Psoas muscle (tissue), 7 donors: ENCODE measurements at regions not wholly inside any gene's neighbourhood (a gene's known extent, or its start where the extent isn't known, plus 50 kb on each side); places are given as distances from the start of the nearest gene placed in this dataset.

Experiments
- ATAC-seq, 4 donors: fragments of 200-7000 bp; cut with Tn5 transposase; one replicate each; pipeline ENCODE4 v1.9.1; 2020; ENCODE audit warnings: moderate library complexity in 3 of 4, mild to moderate bottlenecking in 2 of 4
- DNase-seq, 2 donors: peaks; one replicate each; pipeline ENCODE4 v3.0.0-alpha.2; 2020
- H3K27ac ChIP-seq: fragments of 200-600 bp; one replicate; pipeline ENCODE4 v1.8.0; 2022
- H3K27me3 ChIP-seq, 3 donors: fragments of 200-600 bp in 1 of 3; one replicate each; pipeline versions ENCODE4 v1.6.1 to v1.8.0; 2013 to 2022; ENCODE audit warnings: low read length in 2 of 3, mild to moderate bottlenecking in 2 of 3, moderate library complexity in 1 of 3; ENCODE audit not compliant: insufficient read depth in 3 of 3
- H3K36me3 ChIP-seq, 2 donors: fragments of 200-600 bp in 1 of 2; one replicate each; pipeline versions ENCODE4 v1.6.1 to v1.8.0; 2013 to 2022; ENCODE audit warnings: low read depth in 1 of 2, mild to moderate bottlenecking in 1 of 2, moderate library complexity in 1 of 2; ENCODE audit not compliant: insufficient read depth in 1 of 2
- H3K4me1 ChIP-seq: fragments of 200-600 bp; one replicate; pipeline ENCODE4 v1.8.0; 2022
- H3K4me3 ChIP-seq: fragments of 200-600 bp; one replicate; pipeline ENCODE4 v1.8.0; 2022; ENCODE audit warnings: mild to moderate bottlenecking
- H3K9me3 ChIP-seq: fragments of 200-600 bp; one replicate; pipeline ENCODE4 v1.8.0; 2022
- whole genome bisulfite sequencing, 3 donors: extraction: QIAGEN DNeasy Blood & Tissue Kit; methylation state at CpG; one replicate each; pipeline versions ENCODE4 v1.1.6 to v1.1.7; 2013; 5-methylcytosine and 5-hydroxymethylcytosine counted together
- intact Hi-C, 2 donors: fragments of 100-400 bp; cut with DNase I; formaldehyde crosslinking; loops; one replicate each; pipeline versions ENCODE4 v1.11.0 to v1.14.2; 2022
- TF ChIP-seq, protein P1 (sequence below): fragments of 200-600 bp; IDR thresholded peaks from one replicate; pipeline ENCODE4 v1.8.0; 2022; ENCODE audit warnings: antibody characterized with exemption
- donor health status: healthy with polysubstance abuse.
- donor health status: DM: no; HTN: no; CAD: no; lungs with moderate emphysema.
- donor health status: Bipolar disorder and iron deficiency.
- donor health status: healthy.
- donor health status: DM: yes; HTN: yes; CAD: no.
- donor health status: DM: no; HTN: no; CAD: no.
- donor health status: DM: yes; HTN: yes; CAD: no.

DNA sequence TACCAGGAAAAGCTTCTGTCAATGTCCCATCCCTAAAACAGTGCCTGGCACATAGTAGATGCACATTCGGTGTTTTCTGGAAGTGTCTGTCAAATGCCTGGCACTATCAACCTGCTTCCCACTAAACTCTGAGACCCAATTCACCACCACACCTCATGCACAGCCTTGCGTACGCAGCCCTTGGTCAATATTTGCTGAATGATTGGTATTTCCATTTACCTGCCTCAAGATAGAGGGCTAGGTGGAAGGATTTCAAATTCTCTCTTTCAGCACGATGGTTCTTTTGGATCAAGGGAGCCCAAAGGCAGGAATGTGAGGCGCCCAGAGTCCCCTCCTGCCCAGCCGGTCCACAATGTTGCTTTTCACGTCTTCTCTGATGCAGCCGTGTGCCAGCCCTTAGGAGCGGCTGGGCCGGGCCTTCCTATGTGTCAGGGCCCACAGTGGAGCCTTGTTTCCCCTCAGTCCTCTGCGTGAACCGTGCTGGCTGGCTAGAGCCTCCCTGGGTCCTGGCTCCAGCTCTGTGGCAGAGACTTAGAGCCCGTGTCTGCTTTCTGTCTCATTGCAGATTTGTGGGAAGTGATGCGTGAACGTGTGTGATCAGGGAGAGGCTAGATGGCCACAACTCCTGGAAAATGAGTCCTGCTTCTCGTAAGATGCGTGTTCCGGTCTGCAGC, 99.9 kb upstream of the RFLNA start:
- Histone ChIP-seq H3K4me3 (no peak overlapping the region), H3K9me3 (no peaks in the 10 kb centered on the region), H3K4me1 (no peaks in the 10 kb centered on the region), H3K27me3 (no peaks in the 10 kb centered on the region), H3K27ac (no peak overlapping the region), H3K36me3 (no peaks in the 10 kb centered on the region)
- TF ChIP-seq, protein P1, sequence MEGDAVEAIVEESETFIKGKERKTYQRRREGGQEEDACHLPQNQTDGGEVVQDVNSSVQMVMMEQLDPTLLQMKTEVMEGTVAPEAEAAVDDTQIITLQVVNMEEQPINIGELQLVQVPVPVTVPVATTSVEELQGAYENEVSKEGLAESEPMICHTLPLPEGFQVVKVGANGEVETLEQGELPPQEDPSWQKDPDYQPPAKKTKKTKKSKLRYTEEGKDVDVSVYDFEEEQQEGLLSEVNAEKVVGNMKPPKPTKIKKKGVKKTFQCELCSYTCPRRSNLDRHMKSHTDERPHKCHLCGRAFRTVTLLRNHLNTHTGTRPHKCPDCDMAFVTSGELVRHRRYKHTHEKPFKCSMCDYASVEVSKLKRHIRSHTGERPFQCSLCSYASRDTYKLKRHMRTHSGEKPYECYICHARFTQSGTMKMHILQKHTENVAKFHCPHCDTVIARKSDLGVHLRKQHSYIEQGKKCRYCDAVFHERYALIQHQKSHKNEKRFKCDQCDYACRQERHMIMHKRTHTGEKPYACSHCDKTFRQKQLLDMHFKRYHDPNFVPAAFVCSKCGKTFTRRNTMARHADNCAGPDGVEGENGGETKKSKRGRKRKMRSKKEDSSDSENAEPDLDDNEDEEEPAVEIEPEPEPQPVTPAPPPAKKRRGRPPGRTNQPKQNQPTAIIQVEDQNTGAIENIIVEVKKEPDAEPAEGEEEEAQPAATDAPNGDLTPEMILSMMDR: no peak
- intact Hi-C loops: no loop called here
- 82 to 84% (median 83%) methylated on average over 18 of the region's 18 CpGs for WGBS, 3 donors
- ATAC-seq (no peak), DNase-seq (no peak)

DNA sequence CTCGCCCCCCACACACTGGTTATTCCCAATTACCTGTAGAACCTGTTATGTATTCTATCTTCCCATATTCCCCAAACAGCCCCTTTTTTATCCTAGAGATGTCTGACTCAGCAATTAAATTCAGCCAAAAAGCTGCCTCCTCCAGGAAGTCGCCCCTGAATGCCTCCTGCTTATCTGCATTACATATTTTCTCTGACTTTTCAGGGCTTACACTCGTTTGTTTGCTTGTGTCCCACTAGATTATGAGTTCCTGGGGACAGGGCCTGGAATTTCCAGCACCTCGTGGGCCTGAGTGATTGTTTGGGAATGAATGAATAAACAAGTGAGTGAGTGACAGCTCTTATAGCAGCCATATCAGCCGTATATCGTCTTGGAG, 99.3 kb upstream of the RFLNA start:
- DNase-seq (no peak), ATAC-seq (no peak)
- intact Hi-C loops: no loop called here
- Histone ChIP-seq H3K36me3 (no peaks in the 10 kb centered on the region), H3K4me1 (no peaks in the 10 kb centered on the region), H3K27me3 (no peaks in the 10 kb centered on the region), H3K4me3 (no peak overlapping the region), H3K27ac (no peak overlapping the region), H3K9me3 (no peaks in the 10 kb centered on the region)
- 80 to 84% (median 83%) methylated on average over 6 of the region's 6 CpGs for WGBS, 3 donors
- TF ChIP-seq, protein P1: no peak

DNA sequence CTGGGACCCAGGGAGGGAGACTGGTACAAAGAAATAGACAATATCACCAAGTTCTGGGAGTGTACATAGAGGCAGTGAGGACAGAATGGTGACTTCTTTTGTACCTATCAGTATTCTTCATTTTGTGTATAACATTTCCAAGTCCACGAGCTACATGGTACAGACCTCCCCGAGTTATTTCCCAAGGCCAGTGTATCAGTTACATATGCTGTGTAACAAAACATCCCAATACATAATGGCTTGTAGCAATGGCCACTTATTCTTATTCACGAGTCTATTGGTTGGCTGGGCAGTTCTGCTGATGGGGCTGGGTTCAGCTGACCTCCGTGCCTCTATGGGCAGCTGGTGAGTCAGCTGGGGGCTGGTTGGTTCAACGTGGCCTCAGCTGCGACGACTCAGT, 98.7 kb upstream of the RFLNA start:
- ATAC-seq: no peak
- H3K27ac ChIP-seq: no peak overlapping the region
- no peak overlapping the region for H3K4me3 ChIP-seq

DNA sequence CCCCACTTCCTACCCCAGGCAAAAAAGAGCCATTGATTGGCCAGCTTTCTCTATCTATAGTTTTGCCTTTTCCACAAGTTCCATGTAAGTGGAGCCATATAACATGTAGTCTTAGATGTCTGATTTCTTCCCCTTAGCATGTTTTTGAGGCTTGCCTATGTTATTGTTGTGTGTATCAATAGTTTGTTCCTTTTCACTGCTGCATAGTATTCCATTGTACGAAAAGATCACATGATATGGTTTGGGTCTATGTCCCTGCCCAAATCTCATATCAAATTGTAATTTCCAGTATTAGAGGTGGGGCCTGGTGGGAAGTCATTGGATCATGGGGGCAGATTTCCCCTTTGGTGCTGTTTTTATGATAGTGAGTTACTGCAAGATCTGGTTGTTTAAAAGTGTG, 93.6 kb upstream of the RFLNA start:
- TF ChIP-seq, protein P1: no peak
- Histone ChIP-seq H3K27ac (no peak overlapping the region), H3K27me3 (no peaks in the 10 kb centered on the region), H3K9me3 (peaks cover 12% of the 10 kb centered on the region), H3K4me3 (no peak overlapping the region), H3K4me1 (no peaks in the 10 kb centered on the region), H3K36me3 (no peaks in the 10 kb centered on the region)
- intact Hi-C loops: no loop called here
- no peak for ATAC-seq
- 86 to 98% (median 97%) methylated on average over 1 of the region's 1 CpG for WGBS, 3 donors
- no peak for DNase-seq

More for the DNA sequence above, 98.7 kb upstream of the RFLNA start:
- Histone ChIP-seq H3K4me1 (no peaks in the 10 kb centered on the region), H3K36me3 (no peaks in the 10 kb centered on the region), H3K27me3 (no peaks in the 10 kb centered on the region), H3K9me3 (no peaks in the 10 kb centered on the region)
- DNase-seq: no peak
- TF ChIP-seq, protein P1: no peak
- intact Hi-C loops: no loop called here
- WGBS, 3 donors: 93 to 98% (median 98%) methylated on average over 7 of the region's 7 CpGs

DNA sequence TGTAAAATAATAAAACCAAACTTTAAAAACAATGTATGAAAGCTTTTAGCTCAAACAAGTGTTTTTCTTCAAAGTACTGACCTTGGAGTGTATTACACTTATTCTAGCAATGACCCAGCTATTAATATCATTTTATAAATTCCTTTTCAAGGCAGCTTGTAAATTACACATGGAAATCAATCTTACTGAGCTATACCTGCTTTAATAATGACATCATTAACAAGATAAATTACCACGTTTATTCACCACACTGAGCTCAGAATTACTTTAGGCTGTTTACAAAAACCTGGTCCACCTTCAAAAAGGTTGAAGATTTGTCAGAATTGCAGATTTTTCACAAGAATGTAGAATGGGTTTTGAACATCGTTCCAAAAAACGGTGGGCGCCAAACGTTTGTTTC, 91.7 kb upstream of the RFLNA start:
- WGBS, 3 donors: 67 to 78% (median 71%) methylated on average over 5 of the region's 5 CpGs
- Histone ChIP-seq H3K36me3 (no peaks in the 10 kb centered on the region), H3K27me3 (no peaks in the 10 kb centered on the region), H3K9me3 (peaks cover 12% of the 10 kb centered on the region), H3K4me1 (no peaks in the 10 kb centered on the region), H3K4me3 (no peak overlapping the region), H3K27ac (no peak overlapping the region)
- intact Hi-C loops: no loop called here
- ATAC-seq (no peak), DNase-seq (no peak)
- TF ChIP-seq, protein P1: no peak
